Hepatocyte (in vitro differentiated cells): ENCODE measurements at regions not wholly inside any gene's neighbourhood (a gene's known extent, or its start where the extent isn't known, plus 50 kb on each side); places are given as distances from the start of the nearest gene placed in this dataset.
A peak's percentile ranks its signal among the peaks of the same experiment; 100 is the strongest.

Experiments
- DNase-seq: peaks from one replicate; pipeline ENCODE4 v3.0.0-alpha.2; 2016; ENCODE audit warnings: low spot score
- H2AFZ ChIP-seq: fragments of 200-600 bp; sonication (generic); 2 replicates; pipeline ENCODE4 v1.6.0; 2016; ENCODE audit warnings: antibody characterized with exemption, mild to moderate bottlenecking
- H3K27ac ChIP-seq: fragments of 200-600 bp; sonication (generic); 2 replicates; pipeline ENCODE4 v1.5.1; 2016; ENCODE audit warnings: mild to moderate bottlenecking
- H3K27me3 ChIP-seq: fragments of 200-600 bp; sonication (generic); 2 replicates; pipeline ENCODE4 v1.6.1; 2016
- H3K36me3 ChIP-seq: fragments of 200-600 bp; sonication (generic); replicated peaks from 2 replicates; pipeline ENCODE4 v1.5.1; 2016; ENCODE audit warnings: low read depth; ENCODE audit not compliant: insufficient read depth
- H3K4me1 ChIP-seq: fragments of 200-600 bp; sonication (generic); 2 replicates; pipeline ENCODE4 v1.5.1; 2016; ENCODE audit warnings: mild to moderate bottlenecking, moderate library complexity; ENCODE audit not compliant: insufficient read depth
- H3K4me2 ChIP-seq: fragments of 200-600 bp; sonication (generic); 2 replicates; pipeline ENCODE4 v1.6.0; 2016
- H3K4me3 ChIP-seq: fragments of 200-600 bp; sonication (generic); 2 replicates; pipeline ENCODE4 v1.5.1; 2016; ENCODE audit warnings: mild to moderate bottlenecking
- H3K79me2 ChIP-seq: fragments of 200-600 bp; sonication (generic); 2 replicates; pipeline ENCODE4 v1.6.0; 2017; ENCODE audit warnings: mild to moderate bottlenecking
- H3K9me2 ChIP-seq: fragments of 200-600 bp; sonication (generic); replicated peaks from 2 replicates; pipeline ENCODE4 v1.6.0; 2017; ENCODE audit warnings: mild to moderate bottlenecking; ENCODE audit not compliant: insufficient read depth
- H3K9me3 ChIP-seq: fragments of 200-600 bp; sonication (generic); 2 replicates; pipeline ENCODE4 v1.5.1; 2016; ENCODE audit warnings: low read depth, mild to moderate bottlenecking
- H4K20me1 ChIP-seq: fragments of 200-600 bp; sonication (generic); 2 replicates; pipeline ENCODE4 v1.6.0; 2016; ENCODE audit warnings: mild to moderate bottlenecking; ENCODE audit not compliant: insufficient read depth, poor library complexity, severe bottlenecking
- CTCF ChIP-seq: fragments of 200-600 bp; sonication (generic); IDR thresholded peaks from 2 replicates; pipeline ENCODE4 v1.5.1; 2016; ENCODE audit warnings: antibody characterized with exemption, mild to moderate bottlenecking; ENCODE audit not compliant: poor library complexity
- EZH2 ChIP-seq: fragments of 200-600 bp; sonication (generic); IDR thresholded peaks from 2 replicates; pipeline ENCODE4 v1.6.1; 2016; ENCODE audit warnings: antibody characterized with exemption, mild to moderate bottlenecking, borderline replicate concordance
- EZH2phosphoT487 ChIP-seq: fragments of 200-600 bp; sonication (generic); IDR thresholded peaks from one replicate; pipeline ENCODE4 v1.6.1; 2018; ENCODE audit warnings: antibody characterized with exemption, mild to moderate bottlenecking, low read depth, moderate library complexity; ENCODE audit not compliant: unreplicated experiment, severe bottlenecking
- WGBS: methylation state at CpG from one replicate; pipeline ENCODE4 v1.1.6; 2016; ENCODE audit warnings: low lambda C conversion rate; ENCODE audit errors: missing lambda C conversion rate; 5-methylcytosine and 5-hydroxymethylcytosine counted together

DNA sequence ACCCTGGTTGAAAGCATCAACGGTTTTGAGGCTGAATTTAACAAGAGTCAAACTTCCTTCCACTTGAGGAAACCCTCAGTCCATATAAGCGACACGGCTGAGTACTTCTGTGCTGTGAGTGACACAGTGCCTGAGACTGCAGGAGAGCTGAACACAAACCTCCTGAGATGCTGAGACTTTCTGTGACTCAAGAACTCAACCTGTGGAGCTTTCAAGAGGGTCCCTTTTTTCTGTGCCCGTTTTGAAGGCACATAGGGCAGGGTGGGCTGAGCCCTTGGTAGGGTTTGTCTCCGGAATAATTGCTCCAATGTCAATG lies 305.3 kb upstream of the OR4E1 start:
- Histone ChIP-seq H3K27ac (no peak overlapping the region), H3K27me3 (peaks cover 15% of the 10 kb centered on the region), H3K4me1 (no peaks in the 10 kb centered on the region), H3K4me2 (no peak overlapping the region), H3K9me3 (no peaks in the 10 kb centered on the region), H3K36me3 (no peaks in the 10 kb centered on the region), H3K4me3 (no peak overlapping the region), H2AFZ (no peak overlapping the region), H4K20me1 (no peaks in the 10 kb centered on the region), H3K9me2 (no peaks in the 10 kb centered on the region), H3K79me2 (no peaks in the 10 kb centered on the region)
- no peak for DNase-seq
- TF ChIP-seq EZH2phosphoT487 (no peak), CTCF (no peak), EZH2 (no peak)
- 71% methylated on average over 5 of the region's 5 CpGs for WGBS

- Histone ChIP-seq H3K27ac (no peak overlapping the region), H3K9me2 (no peaks in the 10 kb centered on the region), H3K9me3 (no peaks in the 10 kb centered on the region), H3K4me1 (no peaks in the 10 kb centered on the region), H3K4me2 (no peak overlapping the region), H3K27me3 (peaks cover 15% of the 10 kb centered on the region), H3K36me3 (no peaks in the 10 kb centered on the region), H3K4me3 (no peak overlapping the region), H2AFZ (no peak overlapping the region), H3K79me2 (no peaks in the 10 kb centered on the region), H4K20me1 (no peaks in the 10 kb centered on the region)
- 38% methylated on average over 11 of the region's 11 CpGs for whole genome bisulfite sequencing
- TF ChIP-seq EZH2 (no peak), EZH2phosphoT487 (no peak), CTCF (peak; percentile 56)
- peak; percentile 52 for DNase-seq
Measured at GRCh38 chr14:21978184-21978998, 304.8 kb upstream of the OR4E1 start.

DNA sequence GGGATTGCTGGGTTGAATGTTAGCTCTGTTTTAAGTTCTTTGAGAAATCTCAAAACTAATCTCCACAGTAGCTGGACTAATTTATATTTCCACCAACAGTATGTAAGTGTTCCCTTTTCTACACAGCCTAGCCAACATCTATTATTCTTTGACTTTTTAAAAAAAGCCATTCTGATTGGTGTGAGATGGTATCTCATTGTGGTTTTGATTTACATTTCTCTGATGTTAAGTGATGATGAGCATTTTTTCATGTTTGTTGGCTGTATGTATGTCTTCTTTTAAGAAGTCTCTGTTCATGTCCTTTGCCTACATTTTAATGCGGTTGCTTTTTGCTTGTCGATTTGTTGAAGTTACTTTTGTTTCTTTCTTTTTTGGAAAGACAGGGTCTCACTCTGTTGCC lies 301.1 kb upstream of the OR4E1 start:
- no peaks in the 10 kb centered on the region for H3K4me1 ChIP-seq
- 86% methylated on average over 2 of the region's 2 CpGs for WGBS
- no peak overlapping the region for H2AFZ ChIP-seq
- H3K27me3 ChIP-seq = peaks cover 15% of the 10 kb centered on the region
- no peaks in the 10 kb centered on the region for H4K20me1 ChIP-seq
- no peak for DNase-seq
- no peaks in the 10 kb centered on the region for H3K9me3 ChIP-seq
- H3K9me2 ChIP-seq = no peaks in the 10 kb centered on the region
- no peaks in the 10 kb centered on the region for H3K36me3 ChIP-seq
- no peak overlapping the region for H3K27ac ChIP-seq
- no peaks in the 10 kb centered on the region for H3K79me2 ChIP-seq
- H3K4me2 ChIP-seq = no peak overlapping the region
- H3K4me3 ChIP-seq = no peak overlapping the region
- TF ChIP-seq CTCF (no peak), EZH2 (no peak), EZH2phosphoT487 (no peak)

- Histone ChIP-seq H3K4me3 (no peak overlapping the region), H3K27me3 (no peaks in the 10 kb centered on the region), H3K9me2 (no peaks in the 10 kb centered on the region), H3K9me3 (no peaks in the 10 kb centered on the region), H3K79me2 (no peaks in the 10 kb centered on the region), H3K4me1 (no peaks in the 10 kb centered on the region), H3K36me3 (no peaks in the 10 kb centered on the region), H4K20me1 (no peaks in the 10 kb centered on the region), H2AFZ (no peak overlapping the region), H3K4me2 (no peak overlapping the region), H3K27ac (no peak overlapping the region)
- no peak for DNase-seq
- no peak for TF ChIP-seq EZH2
- TF ChIP-seq EZH2phosphoT487 = no peak
- TF ChIP-seq CTCF = no peak
- 100% methylated on average over 1 of the region's 1 CpG for WGBS
Measured at GRCh38 chr14:21965042-21965441, 291.4 kb upstream of the OR4E1 start.
